ENCODE measurements at regions not wholly inside any gene's neighbourhood (a gene's known extent, or its start where the extent isn't known, plus 50 kb on each side); places are given as distances from the start of the nearest gene placed in this dataset.

GRCh38 chr4:188822698-188823097, 683.5 kb downstream of the TRIML1 start:
- H3K36me3 ChIP-seq (replicated peaks; ENCODE audit: insufficient read depth, low read length): no peaks in the 10 kb centered on the region

GRCh38 chr4:188824553-188824952, 685.3 kb downstream of the TRIML1 start:
- no peak overlapping the region for H2AFZ ChIP-seq (ENCODE audit: low read length)
- no peaks in the 10 kb centered on the region for H3K79me2 ChIP-seq (ENCODE audit: low read length)
- H4K20me1 ChIP-seq (ENCODE audit: insufficient read depth, low read length): no peaks in the 10 kb centered on the region
- no peak for DNase-seq
- no peak overlapping the region for H3K9ac ChIP-seq (ENCODE audit: low read length)
- no peak overlapping the region for H3K27ac ChIP-seq (ENCODE audit: low read length)
- H3K4me2 ChIP-seq (ENCODE audit: low read depth, low read length): no peak overlapping the region
- H3K9me3 ChIP-seq (replicated peaks; ENCODE audit: insufficient read depth, low read length): no peaks in the 10 kb centered on the region
- H3K36me3 ChIP-seq (replicated peaks; ENCODE audit: insufficient read depth, low read length): no peaks in the 10 kb centered on the region
- no peak overlapping the region for H3K4me3 ChIP-seq (ENCODE audit: low read length)
- H3K27me3 ChIP-seq (replicated peaks; ENCODE audit: insufficient read depth, low read length): no peaks in the 10 kb centered on the region
- H3F3A ChIP-seq (ENCODE audit: insufficient read depth, low read length): no peaks in the 10 kb centered on the region
- no peaks in the 10 kb centered on the region for H3K4me1 ChIP-seq (ENCODE audit: low read length)
- no peaks in the 10 kb centered on the region for H3K9me2 ChIP-seq (replicated peaks; ENCODE audit: insufficient read depth, low read length)
- TF ChIP-seq CTCF (IDR thresholded peaks at IDR 0.05; ENCODE audit: low read length) (no peak), EZH2 (optimal IDR thresholded peaks at IDR 0.05; ENCODE audit: low read depth, low read length) (no peak), EZH2phosphoT487 (IDR thresholded peaks at IDR 0.05; ENCODE audit: low read length) (no peak)

More at GRCh38 chr4:188822698-188823097, 683.5 kb downstream of the TRIML1 start:
- Histone ChIP-seq H3K4me3 (ENCODE audit: low read length) (no peak overlapping the region), H3K4me2 (ENCODE audit: low read depth, low read length) (no peak overlapping the region), H3K9ac (ENCODE audit: low read length) (no peak overlapping the region), H3K27ac (ENCODE audit: low read length) (no peak overlapping the region), H4K20me1 (ENCODE audit: insufficient read depth, low read length) (no peaks in the 10 kb centered on the region), H3K4me1 (ENCODE audit: low read length) (no peaks in the 10 kb centered on the region), H2AFZ (ENCODE audit: low read length) (no peak overlapping the region), H3K9me3 (replicated peaks; ENCODE audit: insufficient read depth, low read length) (no peaks in the 10 kb centered on the region), H3K79me2 (ENCODE audit: low read length) (no peaks in the 10 kb centered on the region), H3K9me2 (replicated peaks; ENCODE audit: insufficient read depth, low read length) (no peaks in the 10 kb centered on the region), H3F3A (ENCODE audit: insufficient read depth, low read length) (no peaks in the 10 kb centered on the region), H3K27me3 (replicated peaks; ENCODE audit: insufficient read depth, low read length) (no peaks in the 10 kb centered on the region)
- DNase-seq: no peak
- TF ChIP-seq EZH2phosphoT487 (IDR thresholded peaks at IDR 0.05; ENCODE audit: low read length): no peak
- no peak for TF ChIP-seq CTCF (IDR thresholded peaks at IDR 0.05; ENCODE audit: low read length)

- H4K20me1 ChIP-seq (ENCODE audit: insufficient read depth, low read length): no peaks in the 10 kb centered on the region
- no peaks in the 10 kb centered on the region for H3K36me3 ChIP-seq (replicated peaks; ENCODE audit: insufficient read depth, low read length)
- no peaks in the 10 kb centered on the region for H3F3A ChIP-seq (ENCODE audit: insufficient read depth, low read length)
- H3K9ac ChIP-seq (ENCODE audit: low read length): no peak overlapping the region
- no peaks in the 10 kb centered on the region for H3K9me2 ChIP-seq (replicated peaks; ENCODE audit: insufficient read depth, low read length)
- H3K27me3 ChIP-seq (replicated peaks; ENCODE audit: insufficient read depth, low read length): no peaks in the 10 kb centered on the region
- H2AFZ ChIP-seq (ENCODE audit: low read length): no peak overlapping the region
- H3K9me3 ChIP-seq (replicated peaks; ENCODE audit: insufficient read depth, low read length): no peaks in the 10 kb centered on the region
- no peak overlapping the region for H3K27ac ChIP-seq (ENCODE audit: low read length)
- TF ChIP-seq EZH2 (optimal IDR thresholded peaks at IDR 0.05; ENCODE audit: low read depth, low read length) (no peak), EZH2phosphoT487 (IDR thresholded peaks at IDR 0.05; ENCODE audit: low read length) (no peak), CTCF (IDR thresholded peaks at IDR 0.05; ENCODE audit: low read length) (no peak)
- no peak overlapping the region for H3K4me3 ChIP-seq (ENCODE audit: low read length)
- H3K4me2 ChIP-seq (ENCODE audit: low read depth, low read length): no peak overlapping the region
- H3K4me1 ChIP-seq (ENCODE audit: low read length): no peaks in the 10 kb centered on the region
- no peak for DNase-seq
- H3K79me2 ChIP-seq (ENCODE audit: low read length): no peaks in the 10 kb centered on the region
Measured at GRCh38 chr4:188826393-188826792, 687.2 kb downstream of the TRIML1 start.
